ENCODE measurements at regions not wholly inside any gene's neighbourhood (a gene's known extent, or its start where the extent isn't known, plus 50 kb on each side); places are given as distances from the start of the nearest gene placed in this dataset.

- Histone ChIP-seq H3K79me2 (replicated peaks; ENCODE audit: insufficient read depth, low read length) (no peaks in the 10 kb centered on the region), H3K36me3 (ENCODE audit: insufficient read depth, low read length) (no peaks in the 10 kb centered on the region), H3K27ac (ENCODE audit: low read length) (no peak overlapping the region), H2AFZ (ENCODE audit: low read depth, low read length) (no peak overlapping the region), H3F3A (ENCODE audit: insufficient read depth, low read length, poor library complexity, severe bottlenecking) (no peaks in the 10 kb centered on the region), H3K4me3 (ENCODE audit: low read length) (no peak overlapping the region), H3K9me2 (ENCODE audit: insufficient read depth, low read length) (no peaks in the 10 kb centered on the region), H3K4me2 (ENCODE audit: low read length) (no peak overlapping the region), H3K9ac (ENCODE audit: low read length) (no peak overlapping the region), H4K20me1 (ENCODE audit: insufficient read depth) (no peaks in the 10 kb centered on the region), H3K27me3 (ENCODE audit: insufficient read depth, low read depth, low read length) (no peaks in the 10 kb centered on the region), H3K9me3 (ENCODE audit: low read length) (no peaks in the 10 kb centered on the region)
- no peak for TF ChIP-seq CTCF (IDR thresholded peaks at IDR 0.05; ENCODE audit: poor library complexity, severe bottlenecking)
- no peak for TF ChIP-seq REST (IDR thresholded peaks at IDR 0.05; ENCODE audit: borderline replicate concordance)
- no peak for TF ChIP-seq MXI1 (conservative IDR thresholded peaks at IDR 0.05; ENCODE audit: poor library complexity, severe bottlenecking)
- no peak for TF ChIP-seq RAD21 (conservative IDR thresholded peaks at IDR 0.05)
- no peak for TF ChIP-seq SMC3 (conservative IDR thresholded peaks at IDR 0.05; ENCODE audit: poor library complexity)
- TF ChIP-seq EP300 (conservative IDR thresholded peaks at IDR 0.05; ENCODE audit: poor library complexity, severe bottlenecking): no peak
- TF ChIP-seq POLR2AphosphoS5 (IDR thresholded peaks at IDR 0.05): no peak
- TF ChIP-seq EZH2 (IDR thresholded peaks at IDR 0.05; ENCODE audit: borderline replicate concordance, insufficient read depth, low read length, poor library complexity, severe bottlenecking): no peak
- TF ChIP-seq TAF1 (IDR thresholded peaks at IDR 0.05; ENCODE audit: low read depth): no peak
Observed at GRCh38 chr13:30529085-30529834, 63.5 kb upstream of the HMGB1 start.

- H3K9ac ChIP-seq (ENCODE audit: low read length): no peak overlapping the region
- no peaks in the 10 kb centered on the region for H3F3A ChIP-seq (ENCODE audit: insufficient read depth, low read length, poor library complexity, severe bottlenecking)
- H3K9me2 ChIP-seq (ENCODE audit: insufficient read depth, low read length): no peaks in the 10 kb centered on the region
- H4K20me1 ChIP-seq (ENCODE audit: insufficient read depth): no peaks in the 10 kb centered on the region
- H3K79me2 ChIP-seq (replicated peaks; ENCODE audit: insufficient read depth, low read length): no peaks in the 10 kb centered on the region
- no peaks in the 10 kb centered on the region for H3K9me3 ChIP-seq (ENCODE audit: low read length)
- H3K4me2 ChIP-seq (ENCODE audit: low read length): no peak overlapping the region
- H3K27me3 ChIP-seq (ENCODE audit: insufficient read depth, low read depth, low read length): no peaks in the 10 kb centered on the region
- no peak overlapping the region for H3K4me3 ChIP-seq (ENCODE audit: low read length)
- no peak overlapping the region for H2AFZ ChIP-seq (ENCODE audit: low read depth, low read length)
- H3K27ac ChIP-seq (ENCODE audit: low read length): no peak overlapping the region
- TF ChIP-seq TAF1 (IDR thresholded peaks at IDR 0.05; ENCODE audit: low read depth) (no peak), RAD21 (conservative IDR thresholded peaks at IDR 0.05) (no peak), EP300 (conservative IDR thresholded peaks at IDR 0.05; ENCODE audit: poor library complexity, severe bottlenecking) (no peak), REST (IDR thresholded peaks at IDR 0.05; ENCODE audit: borderline replicate concordance) (no peak), EZH2 (IDR thresholded peaks at IDR 0.05; ENCODE audit: borderline replicate concordance, insufficient read depth, low read length, poor library complexity, severe bottlenecking) (no peak), CTCF (IDR thresholded peaks at IDR 0.05; ENCODE audit: poor library complexity, severe bottlenecking) (no peak), MXI1 (conservative IDR thresholded peaks at IDR 0.05; ENCODE audit: poor library complexity, severe bottlenecking) (no peak), POLR2AphosphoS5 (IDR thresholded peaks at IDR 0.05) (no peak), SMC3 (conservative IDR thresholded peaks at IDR 0.05; ENCODE audit: poor library complexity) (no peak)
- H3K36me3 ChIP-seq (ENCODE audit: insufficient read depth, low read length): no peaks in the 10 kb centered on the region
Observed at GRCh38 chr13:30535046-30535445, 69.3 kb upstream of the HMGB1 start.
